ENCODE measurements at regions not wholly inside any gene's neighbourhood (a gene's known extent, or its start where the extent isn't known, plus 50 kb on each side); places are given as distances from the start of the nearest gene placed in this dataset.

DNA sequence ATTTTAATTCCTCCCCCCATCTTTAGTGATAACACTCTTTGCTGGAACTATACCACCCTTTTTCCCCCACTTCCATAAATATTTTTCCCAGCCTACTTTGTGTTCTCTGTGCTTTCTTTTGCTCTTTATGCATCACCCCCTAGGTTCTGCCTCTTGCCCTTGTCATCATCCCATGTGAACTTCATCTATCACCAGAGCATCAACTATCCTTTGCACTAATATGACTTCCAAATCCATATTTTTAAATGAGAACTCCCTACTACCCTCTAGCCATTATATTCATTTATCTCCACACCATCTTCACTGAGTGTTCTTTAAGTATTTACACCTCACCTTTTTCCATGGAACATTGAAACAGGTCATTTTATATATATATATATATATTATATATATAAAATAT, 452.7 kb downstream of the FOXO1 start:
- H3K9me3 Mint-ChIP-seq: peaks cover 7% of the 10 kb centered on the region
- intact Hi-C loops (cut with micrococcal nuclease): no loop called here
- no peak overlapping the region for H3K4me3 Mint-ChIP-seq
- no peaks in the 10 kb centered on the region for H3K36me3 Mint-ChIP-seq (ENCODE audit: low read depth)
- H3K4me1 Mint-ChIP-seq: peaks cover 28% of the 10 kb centered on the region
- DNase-seq: no peak
- no peak overlapping the region for H3K27ac Mint-ChIP-seq
- H3K27me3 Mint-ChIP-seq: no peaks in the 10 kb centered on the region

DNA sequence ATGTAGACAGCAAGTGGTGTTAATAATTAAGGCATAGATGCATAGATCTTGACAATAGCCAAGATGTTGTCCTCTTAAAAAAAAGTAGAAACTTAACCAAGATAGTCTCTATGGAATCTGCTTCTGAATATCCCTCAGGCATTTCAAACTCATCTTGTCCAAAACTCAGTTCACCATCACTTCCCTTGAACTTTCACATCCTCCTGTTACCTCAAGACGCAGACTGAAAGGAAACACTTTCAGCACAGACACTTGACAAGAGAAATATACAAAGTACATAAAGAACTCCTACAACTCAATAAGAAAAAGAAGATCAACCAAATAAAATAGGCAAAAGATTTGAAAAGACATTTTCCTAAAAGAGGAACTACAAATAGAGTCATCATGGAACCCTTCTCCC, 451.1 kb downstream of the FOXO1 start:
- Mint-ChIP-seq H3K4me3 (no peak overlapping the region), H3K36me3 (ENCODE audit: low read depth) (no peaks in the 10 kb centered on the region), H3K4me1 (peaks cover 32% of the 10 kb centered on the region), H3K27me3 (no peaks in the 10 kb centered on the region), H3K9me3 (peaks cover 10% of the 10 kb centered on the region), H3K27ac (no peak overlapping the region)
- no peak for DNase-seq
- intact Hi-C loops (cut with micrococcal nuclease): no loop called here

DNA sequence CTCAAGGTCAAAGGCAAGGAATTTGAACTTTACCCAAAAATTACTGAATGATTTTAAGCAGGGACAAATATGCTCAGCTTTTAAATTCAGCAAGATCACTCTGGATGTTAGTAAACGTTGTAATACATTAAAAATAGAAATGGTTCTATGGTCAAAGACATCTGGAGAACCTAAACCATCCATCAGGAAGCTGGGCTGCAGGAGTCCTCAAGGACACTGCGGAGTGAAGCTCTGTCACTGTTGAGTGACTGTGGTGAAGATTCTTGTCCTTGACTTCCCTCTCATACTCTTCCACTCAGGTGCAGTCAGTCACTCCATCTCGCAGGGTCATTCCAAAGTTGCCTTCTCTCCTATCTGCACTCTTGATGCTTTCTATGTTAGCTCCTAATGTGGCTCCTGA, 450.7 kb downstream of the FOXO1 start:
- H3K4me3 Mint-ChIP-seq: no peak overlapping the region
- intact Hi-C loops (cut with micrococcal nuclease): no loop called here
- no peak overlapping the region for H3K27ac Mint-ChIP-seq
- H3K4me1 Mint-ChIP-seq: peaks cover 35% of the 10 kb centered on the region
- no peaks in the 10 kb centered on the region for H3K36me3 Mint-ChIP-seq (ENCODE audit: low read depth)
- H3K27me3 Mint-ChIP-seq: no peaks in the 10 kb centered on the region
- peaks cover 10% of the 10 kb centered on the region for H3K9me3 Mint-ChIP-seq
- DNase-seq: no peak

DNA sequence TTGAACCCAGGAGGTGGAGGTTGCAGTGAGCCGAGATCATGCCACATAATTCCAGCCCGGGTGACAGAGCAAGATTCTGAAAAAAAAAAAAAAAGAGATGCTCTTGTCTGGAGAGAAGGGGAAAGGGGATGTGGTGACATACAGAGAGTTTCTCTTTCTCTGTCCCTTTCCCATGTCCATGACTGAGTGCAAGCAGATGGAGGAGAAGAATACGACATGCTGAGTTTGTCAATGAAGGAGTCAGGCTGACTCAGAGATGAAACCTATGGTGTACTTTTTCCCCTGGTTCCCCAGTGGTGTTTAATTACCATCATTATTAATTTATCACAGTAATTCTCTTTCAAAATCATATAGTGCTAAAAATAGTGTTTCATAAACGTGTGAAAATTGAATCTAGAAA, 448.8 kb downstream of the FOXO1 start:
- intact Hi-C loops (cut with micrococcal nuclease): no loop called here
- Mint-ChIP-seq H3K27me3 (no peaks in the 10 kb centered on the region), H3K4me3 (no peak overlapping the region), H3K4me1 (peaks cover 41% of the 10 kb centered on the region), H3K36me3 (ENCODE audit: low read depth) (no peaks in the 10 kb centered on the region), H3K9me3 (peaks cover 3% of the 10 kb centered on the region), H3K27ac (no peak overlapping the region)
- DNase-seq: no peak

DNA sequence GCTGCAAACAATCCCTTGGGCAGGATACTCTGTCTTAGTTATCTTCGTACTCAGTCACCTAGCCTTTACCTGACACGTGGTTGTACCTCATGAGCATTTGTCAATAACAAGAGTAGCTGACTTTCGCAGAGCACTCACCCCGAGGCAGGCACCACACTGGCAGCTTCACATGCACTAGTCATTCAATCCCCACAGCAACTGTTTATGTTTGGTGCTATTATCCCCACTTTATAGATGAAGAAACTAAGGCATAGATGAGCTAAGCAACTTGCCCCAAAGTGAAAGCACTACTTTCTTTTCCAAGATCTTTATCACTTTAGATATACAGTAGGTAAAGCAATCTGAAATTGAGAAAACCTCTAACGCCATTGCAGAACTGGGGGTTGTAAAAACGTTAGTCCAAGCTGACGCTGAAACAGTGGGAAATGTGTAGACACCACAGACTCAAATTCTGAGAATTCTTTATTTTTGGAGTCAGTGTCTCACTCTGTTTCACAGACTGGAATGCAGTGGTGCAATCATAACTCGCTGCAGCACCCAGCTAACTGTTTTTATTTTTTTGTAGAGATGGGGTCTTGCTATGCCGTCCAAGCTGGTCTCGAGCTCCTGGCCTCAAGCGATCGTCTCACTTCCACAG, 446.0 kb downstream of the FOXO1 start:
- intact Hi-C loops (cut with micrococcal nuclease): loop anchor here (2.0 to 5.0 kb wide), 7 partner anchors 33 to 442 kb away; no protein-coding TSS in a partner anchor
- Mint-ChIP-seq H3K27ac (peak overlapping the region; percentile 29), H3K4me3 (peak overlapping the region; percentile 16), H3K36me3 (ENCODE audit: low read depth) (no peaks in the 10 kb centered on the region), H3K9me3 (peaks cover 3% of the 10 kb centered on the region), H3K27me3 (no peaks in the 10 kb centered on the region), H3K4me1 (peaks cover 37% of the 10 kb centered on the region)
- DNase-seq: peak; percentile 74

DNA sequence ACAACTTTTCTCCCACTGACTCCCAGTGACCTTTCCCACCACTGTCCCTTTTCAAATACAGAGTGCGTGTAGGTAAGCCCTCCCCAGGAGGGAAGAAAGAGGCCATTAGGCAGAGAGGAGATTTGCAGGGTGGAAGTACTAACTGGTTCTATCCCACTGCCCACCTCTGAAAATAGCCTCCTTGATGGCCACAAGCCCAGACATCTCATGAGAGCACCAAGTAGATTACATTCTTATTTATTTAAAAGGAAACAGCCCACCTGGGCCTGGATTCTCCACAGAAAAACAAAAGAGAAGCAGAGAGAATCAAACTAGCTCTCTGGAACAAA, 445.3 kb downstream of the FOXO1 start:
- no peak for DNase-seq
- H3K4me3 Mint-ChIP-seq: peak overlapping the region; percentile 49

DNA sequence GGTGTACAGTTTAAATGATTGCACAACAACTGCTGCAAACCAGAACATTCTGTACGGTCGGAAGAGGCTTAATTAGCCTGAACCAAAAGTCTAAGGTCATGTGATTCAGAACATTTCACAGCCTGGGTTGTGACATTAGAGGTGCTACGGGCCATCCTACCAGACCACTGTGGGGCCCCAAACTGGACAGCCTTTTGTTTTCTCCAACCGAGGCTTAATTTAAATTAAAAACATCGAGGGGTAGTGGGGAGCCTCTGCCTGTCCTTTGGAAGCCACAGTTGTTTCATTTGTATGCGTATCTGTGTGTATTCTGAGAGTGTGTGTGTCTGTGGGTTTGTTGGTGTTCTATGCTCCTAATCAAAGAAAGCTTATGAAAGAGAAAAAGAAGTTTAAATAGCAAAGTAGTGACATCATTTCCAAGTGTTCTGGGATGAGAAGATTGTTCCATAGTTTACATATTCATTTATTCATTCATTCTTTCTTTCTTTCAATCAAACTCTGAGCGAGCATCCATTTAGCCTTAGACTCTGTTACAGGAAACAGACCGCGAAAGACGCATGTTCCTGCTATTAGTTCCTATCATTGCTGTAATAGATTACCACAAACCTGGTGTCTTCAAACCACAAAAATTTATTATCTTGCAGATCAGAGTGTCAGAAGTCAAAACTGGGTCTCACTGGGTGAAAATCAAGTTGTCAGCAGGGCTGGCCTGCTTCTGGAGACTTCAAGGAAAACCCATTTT, 444.8 kb downstream of the FOXO1 start:
- DNase-seq: peak; percentile 74
- H3K9me3 Mint-ChIP-seq: peaks cover 3% of the 10 kb centered on the region
- H3K27ac Mint-ChIP-seq: peak overlapping the region; percentile 45
- H3K4me3 Mint-ChIP-seq: peak overlapping the region; percentile 49
- H3K36me3 Mint-ChIP-seq (ENCODE audit: low read depth): no peaks in the 10 kb centered on the region
- intact Hi-C loops (cut with micrococcal nuclease): loop anchor here (2.0 to 5.0 kb wide), 7 partner anchors 34 to 441 kb away; no protein-coding TSS in a partner anchor
- H3K4me1 Mint-ChIP-seq: peaks cover 36% of the 10 kb centered on the region
- H3K27me3 Mint-ChIP-seq: no peaks in the 10 kb centered on the region

More for the DNA sequence above, 445.3 kb downstream of the FOXO1 start:
- no peaks in the 10 kb centered on the region for H3K36me3 Mint-ChIP-seq (ENCODE audit: low read depth)
- peak overlapping the region; percentile 29 for H3K27ac Mint-ChIP-seq
- H3K27me3 Mint-ChIP-seq: no peaks in the 10 kb centered on the region
- intact Hi-C loops (cut with micrococcal nuclease): loop anchor here (2.0 to 5.0 kb wide), 7 partner anchors 34 to 441 kb away; no protein-coding TSS in a partner anchor
- H3K9me3 Mint-ChIP-seq: peaks cover 3% of the 10 kb centered on the region
- peaks cover 36% of the 10 kb centered on the region for H3K4me1 Mint-ChIP-seq

DNA sequence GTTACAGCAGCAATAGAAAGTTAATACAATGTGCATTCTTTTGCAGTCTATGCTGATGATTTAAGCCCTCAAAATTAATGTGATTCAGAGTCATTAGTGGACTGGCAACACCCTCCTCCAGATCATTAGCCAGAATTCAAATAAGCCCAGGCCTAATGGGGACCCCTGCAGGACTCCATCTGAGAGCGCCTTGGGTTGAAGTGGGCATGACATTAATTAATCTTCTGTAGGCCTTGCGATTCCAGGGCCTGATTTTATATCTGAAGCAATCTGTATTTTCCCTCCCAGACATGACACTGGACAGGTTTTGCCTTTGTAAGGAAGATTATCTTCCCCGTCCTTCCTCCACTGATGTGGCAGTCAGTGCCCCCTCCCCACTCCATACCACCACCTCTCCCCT, 442.9 kb downstream of the FOXO1 start:
- peaks cover 3% of the 10 kb centered on the region for H3K9me3 Mint-ChIP-seq
- intact Hi-C loops (cut with micrococcal nuclease): loop anchor here (5.0 kb wide), 5 partner anchors 36 to 439 kb away; no protein-coding TSS in a partner anchor
- H3K27me3 Mint-ChIP-seq: no peaks in the 10 kb centered on the region
- no peak overlapping the region for H3K4me3 Mint-ChIP-seq
- H3K4me1 Mint-ChIP-seq: peaks cover 30% of the 10 kb centered on the region
- H3K27ac Mint-ChIP-seq: no peak overlapping the region
- no peak for DNase-seq
- H3K36me3 Mint-ChIP-seq (ENCODE audit: low read depth): no peaks in the 10 kb centered on the region

DNA sequence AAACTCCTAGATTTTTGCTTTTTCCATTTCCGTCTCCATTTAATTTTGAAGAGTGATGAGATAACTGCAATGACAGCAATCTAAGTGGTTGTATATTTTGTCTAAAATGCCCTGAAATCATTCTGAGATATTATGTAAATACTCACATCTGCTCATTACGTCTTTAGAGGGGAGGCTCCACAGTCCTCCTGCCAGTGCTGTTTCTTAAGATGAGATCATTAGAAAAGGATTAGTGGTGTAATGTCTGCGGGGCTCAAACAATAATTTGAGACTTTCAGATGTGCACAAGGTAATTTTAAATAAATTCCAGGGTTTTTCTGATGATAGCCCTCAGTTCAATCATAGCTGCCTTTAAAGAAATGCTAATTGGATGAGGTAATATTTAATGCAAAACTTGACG, 437.9 kb downstream of the FOXO1 start:
- peaks cover 14% of the 10 kb centered on the region for H3K9me3 Mint-ChIP-seq
- H3K27me3 Mint-ChIP-seq: no peaks in the 10 kb centered on the region
- no peak overlapping the region for H3K27ac Mint-ChIP-seq
- no peak for DNase-seq
- no peak overlapping the region for H3K4me3 Mint-ChIP-seq
- intact Hi-C loops (cut with micrococcal nuclease): no loop called here
- no peaks in the 10 kb centered on the region for H3K36me3 Mint-ChIP-seq (ENCODE audit: low read depth)
- peaks cover 12% of the 10 kb centered on the region for H3K4me1 Mint-ChIP-seq

DNA sequence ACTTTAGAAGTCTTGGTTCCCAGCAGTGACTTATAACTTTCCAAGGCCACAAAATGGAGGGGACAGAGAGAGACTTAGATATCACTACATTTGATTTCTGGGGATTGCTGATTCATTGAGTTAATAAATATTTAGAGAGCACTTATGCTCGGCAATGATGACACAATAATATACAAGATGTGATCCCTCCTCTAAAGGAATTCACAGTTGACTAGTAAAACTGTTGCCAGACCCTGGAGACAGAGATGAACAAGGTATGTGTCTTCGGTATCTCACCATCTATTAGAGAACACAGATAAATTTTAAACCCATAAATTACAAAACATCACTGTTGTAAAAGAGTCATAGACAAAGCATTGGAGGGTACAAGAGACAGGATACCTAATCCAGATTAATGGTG, 437.5 kb downstream of the FOXO1 start:
- intact Hi-C loops (cut with micrococcal nuclease): no loop called here
- Mint-ChIP-seq H3K27me3 (no peaks in the 10 kb centered on the region), H3K4me3 (no peak overlapping the region), H3K27ac (no peak overlapping the region), H3K4me1 (peaks cover 12% of the 10 kb centered on the region), H3K9me3 (peaks cover 14% of the 10 kb centered on the region), H3K36me3 (ENCODE audit: low read depth) (no peaks in the 10 kb centered on the region)
- no peak for DNase-seq

DNA sequence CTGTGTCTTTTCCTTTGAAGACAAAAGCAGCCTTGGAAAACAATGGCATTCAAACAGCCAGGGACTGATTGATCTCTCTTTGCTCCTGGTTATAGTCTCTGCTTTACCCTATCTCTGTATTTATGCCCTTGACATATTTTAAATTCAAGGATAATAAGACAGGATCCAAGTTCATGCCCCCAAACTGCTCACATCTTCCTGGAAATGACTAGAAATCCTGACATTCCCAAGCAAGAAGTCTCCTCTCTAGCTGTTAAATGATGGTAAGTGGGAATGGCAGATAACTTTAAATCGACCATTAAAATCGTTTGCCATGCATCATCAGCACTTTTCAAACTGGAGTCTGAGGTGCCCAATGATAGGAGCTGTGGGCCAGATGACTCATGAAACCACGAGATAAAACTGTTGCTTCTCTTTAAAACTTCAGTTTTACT, 435.6 kb downstream of the FOXO1 start:
- DNase-seq: no peak
- no peak overlapping the region for H3K4me3 Mint-ChIP-seq
- no peaks in the 10 kb centered on the region for H3K27me3 Mint-ChIP-seq
- peaks cover 14% of the 10 kb centered on the region for H3K9me3 Mint-ChIP-seq
- no peak overlapping the region for H3K27ac Mint-ChIP-seq
- intact Hi-C loops (cut with micrococcal nuclease): no loop called here
- H3K4me1 Mint-ChIP-seq: peaks cover 12% of the 10 kb centered on the region
- H3K36me3 Mint-ChIP-seq (ENCODE audit: low read depth): no peaks in the 10 kb centered on the region

DNA sequence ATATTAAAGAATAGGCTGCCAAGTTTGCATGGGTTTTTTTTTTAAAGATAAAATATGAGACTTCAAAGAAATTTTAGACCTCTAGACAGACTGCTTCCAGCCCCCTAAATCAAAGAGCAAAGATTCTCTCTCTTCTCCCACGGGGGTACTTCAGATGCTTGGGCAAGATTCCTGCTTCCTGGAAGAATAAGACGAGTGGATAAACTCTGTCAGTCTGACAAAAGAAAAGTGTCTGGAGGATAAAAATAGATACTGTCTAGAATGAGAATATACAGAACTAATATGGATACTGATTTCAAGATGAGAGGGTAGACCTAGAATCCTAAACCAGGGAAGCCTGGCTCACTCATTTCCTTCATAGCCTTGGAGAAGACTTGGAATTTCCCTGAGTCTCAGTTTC, 435.1 kb downstream of the FOXO1 start:
- H3K27me3 Mint-ChIP-seq: no peaks in the 10 kb centered on the region
- DNase-seq: no peak
- H3K4me1 Mint-ChIP-seq: peaks cover 12% of the 10 kb centered on the region
- no peak overlapping the region for H3K27ac Mint-ChIP-seq
- no peak overlapping the region for H3K4me3 Mint-ChIP-seq
- no peaks in the 10 kb centered on the region for H3K36me3 Mint-ChIP-seq (ENCODE audit: low read depth)
- intact Hi-C loops (cut with micrococcal nuclease): no loop called here
- peaks cover 14% of the 10 kb centered on the region for H3K9me3 Mint-ChIP-seq

DNA sequence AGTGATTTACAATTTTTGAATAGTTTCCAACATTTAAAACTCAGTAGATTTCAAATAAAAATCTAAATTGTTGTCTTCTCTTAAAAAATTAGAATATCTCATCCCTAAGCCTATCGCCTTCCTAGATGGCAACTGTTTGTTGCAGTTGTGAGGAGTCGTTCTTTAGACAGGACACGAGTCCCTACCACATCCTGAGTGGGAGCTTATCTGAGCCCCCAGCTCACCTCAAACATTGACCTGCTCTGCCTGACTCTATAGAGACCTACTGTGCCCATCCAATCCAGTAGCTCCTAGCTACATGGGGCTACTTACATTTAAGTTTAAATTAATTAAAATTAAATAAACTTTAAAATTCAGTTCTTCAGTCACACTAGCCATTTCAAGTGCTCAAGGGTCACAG, 434.7 kb downstream of the FOXO1 start:
- peaks cover 12% of the 10 kb centered on the region for H3K4me1 Mint-ChIP-seq

DNA sequence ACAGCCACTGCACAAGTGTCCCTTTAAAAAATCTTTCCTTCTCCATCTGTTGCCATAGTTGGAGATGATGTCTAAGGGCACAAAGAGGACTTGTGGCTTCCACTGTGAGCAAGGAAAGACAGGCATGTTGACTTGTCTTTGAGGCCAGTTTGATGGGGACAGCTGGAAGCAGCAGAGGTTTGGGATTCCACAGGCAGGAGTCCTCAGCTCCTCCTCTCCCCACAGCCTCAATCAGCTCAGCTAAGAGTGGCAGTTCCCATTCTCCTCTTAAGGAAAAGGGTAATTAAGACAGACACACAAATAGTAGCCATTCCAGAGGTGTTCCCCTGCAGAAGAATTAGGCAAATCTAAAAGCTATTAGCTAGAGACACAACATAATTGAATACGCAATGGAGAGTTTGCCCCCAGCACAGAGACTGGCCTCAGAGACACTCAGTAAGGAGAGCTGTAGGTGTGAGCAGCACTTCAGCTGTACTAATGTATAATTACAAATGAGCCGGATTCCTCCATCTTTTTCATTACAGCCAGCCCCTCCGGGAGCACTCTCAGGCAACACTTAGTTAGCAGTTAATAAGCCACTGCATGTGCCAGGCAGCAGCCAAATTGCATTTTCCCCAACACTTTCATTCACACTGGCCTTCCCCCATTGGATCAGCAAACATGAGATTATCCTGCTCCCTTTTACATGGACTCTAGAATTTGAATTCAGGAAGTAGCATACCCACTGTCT, 434.0 kb downstream of the FOXO1 start:
- H3K27me3 Mint-ChIP-seq: no peaks in the 10 kb centered on the region
- intact Hi-C loops (cut with micrococcal nuclease): no loop called here
- DNase-seq: no peak
- H3K4me1 Mint-ChIP-seq: peaks cover 12% of the 10 kb centered on the region
- no peaks in the 10 kb centered on the region for H3K36me3 Mint-ChIP-seq (ENCODE audit: low read depth)
- H3K27ac Mint-ChIP-seq: peak overlapping the region; percentile 18
- no peak overlapping the region for H3K4me3 Mint-ChIP-seq
- peaks cover 14% of the 10 kb centered on the region for H3K9me3 Mint-ChIP-seq

More for the DNA sequence above, 434.7 kb downstream of the FOXO1 start:
- Mint-ChIP-seq H3K36me3 (ENCODE audit: low read depth) (no peaks in the 10 kb centered on the region), H3K27me3 (no peaks in the 10 kb centered on the region), H3K27ac (no peak overlapping the region), H3K4me3 (no peak overlapping the region), H3K9me3 (peaks cover 14% of the 10 kb centered on the region)
- intact Hi-C loops (cut with micrococcal nuclease): no loop called here
- DNase-seq: no peak

Data from activated CD4-positive, alpha-beta T cell treated with anti-CD3 and anti-CD28 coated beads, Interleukin-2, amount 10 ng/mL, durations not matched to agents 24 days and 14 days (primary cell).